ENCODE measurements at regions not wholly inside any gene's neighbourhood (a gene's known extent, or its start where the extent isn't known, plus 50 kb on each side); places are given as distances from the start of the nearest gene placed in this dataset.

DNA sequence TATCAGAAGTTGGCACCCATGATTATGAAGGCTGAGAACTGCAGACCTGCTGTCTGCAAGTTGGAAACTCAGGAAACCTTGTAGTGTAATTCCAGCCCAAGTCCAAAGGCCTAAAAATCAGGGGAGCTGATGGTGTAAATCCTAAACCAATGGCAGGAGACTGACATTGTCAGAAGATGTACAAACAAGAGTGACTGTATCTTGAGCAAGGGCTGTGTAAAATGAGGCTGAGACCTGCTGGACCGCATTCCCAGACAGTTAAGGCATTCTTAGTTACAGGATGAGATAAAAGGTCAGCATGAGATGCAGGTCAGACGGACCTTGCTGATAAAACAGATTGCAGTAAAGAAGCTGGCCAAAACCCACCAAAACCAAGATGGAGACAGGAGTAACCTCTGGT, 147.7 kb downstream of the COG6 start:
- in situ Hi-C loops (cut with MboI) (no loop called here), intact Hi-C loops (cut with micrococcal nuclease) (no loop called here)
- ATAC-seq (no peak), FAIRE-seq (no peak), DNase-seq (ENCODE audit: extremely low read depth in 1 of 4, low spot score in 3 of 4) (no peak)
- TF ChIP-seq, protein P1, sequence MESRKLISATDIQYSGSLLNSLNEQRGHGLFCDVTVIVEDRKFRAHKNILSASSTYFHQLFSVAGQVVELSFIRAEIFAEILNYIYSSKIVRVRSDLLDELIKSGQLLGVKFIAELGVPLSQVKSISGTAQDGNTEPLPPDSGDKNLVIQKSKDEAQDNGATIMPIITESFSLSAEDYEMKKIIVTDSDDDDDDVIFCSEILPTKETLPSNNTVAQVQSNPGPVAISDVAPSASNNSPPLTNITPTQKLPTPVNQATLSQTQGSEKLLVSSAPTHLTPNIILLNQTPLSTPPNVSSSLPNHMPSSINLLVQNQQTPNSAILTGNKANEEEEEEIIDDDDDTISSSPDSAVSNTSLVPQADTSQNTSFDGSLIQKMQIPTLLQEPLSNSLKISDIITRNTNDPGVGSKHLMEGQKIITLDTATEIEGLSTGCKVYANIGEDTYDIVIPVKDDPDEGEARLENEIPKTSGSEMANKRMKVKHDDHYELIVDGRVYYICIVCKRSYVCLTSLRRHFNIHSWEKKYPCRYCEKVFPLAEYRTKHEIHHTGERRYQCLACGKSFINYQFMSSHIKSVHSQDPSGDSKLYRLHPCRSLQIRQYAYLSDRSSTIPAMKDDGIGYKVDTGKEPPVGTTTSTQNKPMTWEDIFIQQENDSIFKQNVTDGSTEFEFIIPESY (CRISPR knock-in tag; IDR thresholded peaks at IDR 0.05) = no peak
- TF ChIP-seq KLF16 (IDR thresholded peaks at IDR 0.05) (no peak), TGIF2 (CRISPR knock-in tag; IDR thresholded peaks at IDR 0.05) (no peak), TAL1 (IDR thresholded peaks at IDR 0.05) (no peak), SREBF1 (IDR thresholded peaks at IDR 0.05; ENCODE audit: borderline replicate concordance, low read depth, low read length) (no peak), PHB2 (IDR thresholded peaks at IDR 0.05; ENCODE audit: low read depth) (no peak), CREM (IDR thresholded peaks at IDR 0.05; ENCODE audit: low read depth) (no peak), U2AF2 (optimal IDR thresholded peaks at IDR 0.05; ENCODE audit: low read depth, low read length) (no peak)
- TF ChIP-seq, protein P2, sequence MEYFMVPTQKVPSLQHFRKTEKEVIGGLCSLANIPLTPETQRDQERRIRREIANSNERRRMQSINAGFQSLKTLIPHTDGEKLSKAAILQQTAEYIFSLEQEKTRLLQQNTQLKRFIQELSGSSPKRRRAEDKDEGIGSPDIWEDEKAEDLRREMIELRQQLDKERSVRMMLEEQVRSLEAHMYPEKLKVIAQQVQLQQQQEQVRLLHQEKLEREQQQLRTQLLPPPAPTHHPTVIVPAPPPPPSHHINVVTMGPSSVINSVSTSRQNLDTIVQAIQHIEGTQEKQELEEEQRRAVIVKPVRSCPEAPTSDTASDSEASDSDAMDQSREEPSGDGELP (CRISPR knock-in tag; IDR thresholded peaks at IDR 0.05; ENCODE audit: borderline replicate concordance) = no peak
- TF ChIP-seq, protein P3, sequence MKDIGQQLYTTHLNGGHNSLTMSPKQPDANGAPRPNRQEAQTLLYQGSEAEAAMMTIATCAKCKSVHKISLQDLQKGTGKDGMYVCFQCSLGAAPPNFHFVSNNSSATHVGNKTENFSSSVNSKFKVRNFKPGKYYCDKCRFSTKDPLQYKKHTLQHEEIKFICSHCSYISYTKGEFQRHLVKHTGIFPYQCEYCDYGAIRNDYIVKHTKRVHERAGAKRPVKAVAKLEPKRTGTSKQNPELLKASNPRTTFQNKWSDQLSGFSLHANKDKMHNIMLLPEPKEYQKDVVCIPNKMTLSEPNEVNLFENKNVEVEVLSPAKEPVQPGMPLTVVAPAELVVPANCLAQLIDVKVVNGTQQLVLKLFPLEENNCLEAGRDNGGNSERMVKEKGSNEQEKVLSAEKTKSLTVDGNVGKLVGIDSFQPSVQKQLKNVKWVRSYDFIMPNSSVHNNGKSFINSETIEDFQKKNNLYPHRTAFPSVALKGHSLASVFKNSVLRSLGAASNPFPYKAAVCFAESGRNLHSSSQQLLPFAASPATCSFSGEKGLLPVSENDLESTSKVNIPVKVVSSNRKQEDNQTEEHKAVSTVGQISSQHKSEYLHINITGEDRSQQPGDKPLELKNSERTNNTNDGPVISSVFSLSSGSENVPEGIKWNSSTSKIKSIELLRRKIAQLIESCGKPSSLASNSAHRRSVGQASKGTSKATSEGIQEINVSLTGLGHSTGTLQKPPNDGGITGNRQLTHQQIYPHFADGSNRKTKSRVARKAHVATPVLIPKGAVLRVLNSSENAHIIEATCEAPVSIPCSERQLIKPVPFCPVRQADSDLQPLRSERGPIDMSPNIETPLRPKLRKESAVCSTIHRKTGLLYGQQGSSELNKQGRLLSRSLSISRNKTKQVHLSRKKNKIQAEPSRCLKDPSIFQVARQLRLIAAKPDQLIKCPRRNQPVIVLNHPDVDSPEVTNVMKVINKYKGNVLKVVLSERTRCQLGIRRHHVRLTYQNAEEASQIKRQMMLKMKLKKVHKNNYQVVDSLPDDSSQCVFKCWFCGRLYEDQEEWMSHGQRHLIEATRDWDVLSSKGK (CRISPR knock-in tag; IDR thresholded peaks at IDR 0.05) = no peak
- H2AFZ ChIP-seq (ENCODE audit: low read depth, low read length) = no peak overlapping the region
- no peak overlapping the region for H3K4me2 ChIP-seq (ENCODE audit: insufficient read depth, low read length)
- BruUV-seq (replicated peaks) = no TSS peak
- no peaks in the 10 kb centered on the region for H3K4me1 ChIP-seq (replicated peaks in 1 of 2; ENCODE audit: control insufficient read depth in 2 of 2, insufficient read depth in 2 of 2, low read length in 2 of 2)
- H3K9me1 ChIP-seq (ENCODE audit: control insufficient read depth, insufficient read depth, low read length) = no peaks in the 10 kb centered on the region
- no peaks in the 10 kb centered on the region for H3K27me3 ChIP-seq (ENCODE audit: control insufficient read depth in 2 of 2, insufficient read depth in 2 of 2, low read length in 2 of 2)
- H3K27ac ChIP-seq (ENCODE audit: extremely low read depth, low read depth, low read length) = no peak overlapping the region
- H3K36me3 ChIP-seq (ENCODE audit: control insufficient read depth, insufficient read depth, low read length) = no peaks in the 10 kb centered on the region
- no peaks in the 10 kb centered on the region for H3K9me3 ChIP-seq (replicated peaks; ENCODE audit: control insufficient read depth, insufficient read depth, low read depth, low read length)
- WGBS (ENCODE audit: insufficient coverage, low coverage, missing lambda C conversion rate) = 5% methylated on average over 2 of the region's 2 CpGs
- H3K9ac ChIP-seq (ENCODE audit: insufficient read depth in 1 of 2, low read depth in 2 of 2, low read length in 2 of 2) = no peak overlapping the region
- H3K4me3 ChIP-seq = no peak overlapping the region
- ChIA-PET POLR2A (interaction anchor here (0.6 kb wide), 1 partner anchor 1256 kb away, joined by 3 read pairs; no protein-coding TSS in a partner anchor), CTCF (ENCODE audit: low intra/inter-chr PET ratio) (no interaction called here)
- no peaks in the 10 kb centered on the region for H4K20me1 ChIP-seq (replicated peaks; ENCODE audit: control insufficient read depth, insufficient read depth, low read length)
- no peaks in the 10 kb centered on the region for H3K79me2 ChIP-seq (ENCODE audit: control insufficient read depth, insufficient read depth, low read length)
